Dedifferentiated amniotic fluid mesenchymal stem cell (primary cell): ENCODE measurements at regions not wholly inside any gene's neighbourhood (a gene's known extent, or its start where the extent isn't known, plus 50 kb on each side); places are given as distances from the start of the nearest gene placed in this dataset.

Experiments used
- DNase-seq: peaks from one replicate; pipeline ENCODE4 v3.0.0-alpha.2; 2016; ENCODE audit errors: extremely low spot score

GRCh38 chr19:31119951-31120690, 229.1 kb downstream of the TSHZ3 start:
- no peak for DNase-seq

- no peak for DNase-seq
Measured at GRCh38 chr19:31118986-31119385, 230.2 kb downstream of the TSHZ3 start.

- no peak for DNase-seq
Measured at GRCh38 chr19:31118287-31118955, 230.8 kb downstream of the TSHZ3 start.

- DNase-seq: no peak
Measured at GRCh38 chr19:31114585-31114984, 234.7 kb downstream of the TSHZ3 start.

GRCh38 chr19:31113293-31113692, 235.9 kb downstream of the TSHZ3 start:
- DNase-seq: no peak

GRCh38 chr19:31112158-31112557, 237.1 kb downstream of the TSHZ3 start:
- DNase-seq: no peak

- no peak for DNase-seq
Measured at GRCh38 chr19:31111741-31112140, 237.5 kb downstream of the TSHZ3 start.

- DNase-seq: no peak
Measured at GRCh38 chr19:31110336-31110735, 238.9 kb downstream of the TSHZ3 start.

GRCh38 chr19:31109636-31110035, 239.6 kb downstream of the TSHZ3 start:
- no peak for DNase-seq

- DNase-seq: no peak
Measured at GRCh38 chr19:31107096-31107495, 242.1 kb downstream of the TSHZ3 start.

- no peak for DNase-seq
Measured at GRCh38 chr19:31105761-31106160, 243.5 kb downstream of the TSHZ3 start.

- DNase-seq: no peak
Measured at GRCh38 chr19:31104451-31104850, 244.8 kb downstream of the TSHZ3 start.

- no peak for DNase-seq
Measured at GRCh38 chr19:31103228-31103627, 246.0 kb downstream of the TSHZ3 start.

GRCh38 chr19:31102674-31103073, 246.6 kb downstream of the TSHZ3 start:
- DNase-seq: no peak

- DNase-seq: no peak
Measured at GRCh38 chr19:31100981-31101380, 248.3 kb downstream of the TSHZ3 start.

- no peak for DNase-seq
Measured at GRCh38 chr19:31100206-31100590, 249.0 kb downstream of the TSHZ3 start.

GRCh38 chr19:31099515-31100205, 249.6 kb downstream of the TSHZ3 start:
- no peak for DNase-seq

- DNase-seq: no peak
Measured at GRCh38 chr19:31098836-31099235, 250.4 kb downstream of the TSHZ3 start.

GRCh38 chr19:31096935-31097545, 252.2 kb downstream of the TSHZ3 start:
- DNase-seq: no peak

GRCh38 chr19:31096062-31096830, 253.0 kb downstream of the TSHZ3 start:
- DNase-seq: no peak

- no peak for DNase-seq
Measured at GRCh38 chr19:31095100-31095804, 254.0 kb downstream of the TSHZ3 start.
